HFFc6 (cell line): ENCODE measurements at regions not wholly inside any gene's neighbourhood (a gene's known extent, or its start where the extent isn't known, plus 50 kb on each side); places are given as distances from the start of the nearest gene placed in this dataset.
A peak's percentile ranks its signal among the peaks of the same experiment; 100 is the strongest.

Experiments used
- DNase-seq: peaks from one replicate; pipeline ENCODE4 v3.0.0-alpha.2; 2018
- H3K27ac Mint-ChIP-seq: 2 replicates; pipeline ENCODE4 v1.8.0; 2020; ENCODE audit warnings: mild to moderate bottlenecking, mixed read lengths
- H3K27me3 Mint-ChIP-seq: 2 replicates; pipeline ENCODE4 v1.8.0; 2021; ENCODE audit warnings: mild to moderate bottlenecking, moderate library complexity, mixed read lengths; ENCODE audit not compliant: insufficient read depth
- H3K36me3 Mint-ChIP-seq: 2 replicates; pipeline ENCODE4 v1.8.0; 2021; ENCODE audit warnings: low read depth, mixed read lengths
- H3K4me1 Mint-ChIP-seq: 2 replicates; pipeline ENCODE4 v1.8.0; 2020; ENCODE audit warnings: low read depth, mixed read lengths
- H3K4me3 Mint-ChIP-seq: 2 replicates; pipeline ENCODE4 v1.8.0; 2020; ENCODE audit warnings: mild to moderate bottlenecking, moderate library complexity, mixed read lengths
- H3K9me3 Mint-ChIP-seq: 2 replicates; pipeline ENCODE4 v1.8.0; 2020; ENCODE audit warnings: mild to moderate bottlenecking, mixed read lengths
- CTCF ChIP-seq: fragments of 200-600 bp; sonication (generic); IDR thresholded peaks from 2 replicates; pipeline ENCODE4 v1.5.0; 2021; ENCODE audit warnings: antibody characterized with exemption, mild to moderate bottlenecking

- DNase-seq = no peak
- H3K9me3 Mint-ChIP-seq = no peaks in the 10 kb centered on the region
- H3K27me3 Mint-ChIP-seq = no peaks in the 10 kb centered on the region; the same call in 1 of the 2 replicates
- no peak overlapping the region; the same call in 1 of the 2 replicates for H3K27ac Mint-ChIP-seq
- H3K4me1 Mint-ChIP-seq = peaks cover 34% of the 10 kb centered on the region
- H3K36me3 Mint-ChIP-seq = no peaks in the 10 kb centered on the region
- no peak for TF ChIP-seq CTCF
- H3K4me3 Mint-ChIP-seq = no peak overlapping the region
Observed at GRCh38 chr3:190193210-190193609, 72.5 kb upstream of the P3H2 start.

- peak overlapping the region; percentile 39 for H3K27ac Mint-ChIP-seq
Observed at GRCh38 chr3:190192739-190193138, 72.0 kb upstream of the P3H2 start.

GRCh38 chr3:190192087-190192486 lies 71.4 kb upstream of the P3H2 start:
- Mint-ChIP-seq H3K4me1 (peaks cover 33% of the 10 kb centered on the region), H3K4me3 (no peak overlapping the region), H3K36me3 (no peaks in the 10 kb centered on the region), H3K27me3 (no peaks in the 10 kb centered on the region), H3K27ac (0 out of 2 replicates have a peak overlapping the region, but pooled peaks have one; percentile 39), H3K9me3 (no peaks in the 10 kb centered on the region)
- DNase-seq = no peak
- TF ChIP-seq CTCF = no peak

More at GRCh38 chr3:190192739-190193138, 72.0 kb upstream of the P3H2 start:
- Mint-ChIP-seq H3K36me3 (no peaks in the 10 kb centered on the region), H3K4me3 (no peak overlapping the region), H3K27me3 (no peaks in the 10 kb centered on the region; the same call in 1 of the 2 replicates), H3K4me1 (peaks cover 36% of the 10 kb centered on the region), H3K9me3 (no peaks in the 10 kb centered on the region)
- DNase-seq = no peak
- no peak for TF ChIP-seq CTCF

GRCh38 chr3:190188197-190188596 lies 67.5 kb upstream of the P3H2 start:
- no peak for DNase-seq
- H3K4me1 Mint-ChIP-seq = peaks cover 68% of the 10 kb centered on the region

GRCh38 chr3:190183121-190183520 lies 62.4 kb upstream of the P3H2 start:
- Mint-ChIP-seq H3K27ac (peak overlapping the region; percentile 98), H3K27me3 (no peaks in the 10 kb centered on the region; the same call in 1 of the 2 replicates), H3K4me1 (peaks cover 89% of the 10 kb centered on the region), H3K36me3 (peaks cover 9% of the 10 kb centered on the region), H3K9me3 (peaks cover 6% of the 10 kb centered on the region), H3K4me3 (peak overlapping the region; percentile 75)
- TF ChIP-seq CTCF = no peak
- peak; percentile 97 for DNase-seq

More at GRCh38 chr3:190188197-190188596, 67.5 kb upstream of the P3H2 start:
- peaks cover 6% of the 10 kb centered on the region for H3K9me3 Mint-ChIP-seq
- no peak for TF ChIP-seq CTCF
- H3K27ac Mint-ChIP-seq = peak overlapping the region; percentile 9
- H3K27me3 Mint-ChIP-seq = no peaks in the 10 kb centered on the region; the same call in 1 of the 2 replicates
- peaks cover 9% of the 10 kb centered on the region for H3K36me3 Mint-ChIP-seq
- H3K4me3 Mint-ChIP-seq = no peak overlapping the region
